ENCODE measurements at regions not wholly inside any gene's neighbourhood (a gene's known extent, or its start where the extent isn't known, plus 50 kb on each side); places are given as distances from the start of the nearest gene placed in this dataset.
"Not testable (repeated sequence)": the region's sequence is repeated elsewhere in the genome, so short reads cannot be mapped to it uniquely, and the experiment has no call there.

DNA sequence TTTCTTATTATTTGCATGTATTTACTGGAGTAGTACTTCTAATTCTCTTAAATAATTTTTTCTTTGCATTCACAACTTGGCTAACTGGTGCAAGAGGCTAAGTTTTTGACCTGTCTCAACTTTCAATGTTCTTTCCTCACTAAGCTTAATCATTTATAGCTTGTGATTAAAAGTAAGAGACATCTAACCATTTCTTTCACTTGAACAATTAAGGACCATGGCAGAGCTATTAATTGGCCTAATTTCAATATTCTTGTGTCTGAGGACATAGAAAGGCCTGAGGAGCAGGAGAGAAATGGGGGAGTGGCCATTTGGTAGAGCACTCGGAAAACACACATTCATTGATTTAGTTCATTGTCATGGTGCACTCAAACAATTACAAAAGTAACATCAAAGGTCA lies 141.4 kb upstream of the TMEM196 start:
- no peak for ATAC-seq
- Histone ChIP-seq H3K36me3 (no peaks in the 10 kb centered on the region), H3K4me3 (no peak overlapping the region), H3K9me3 (no peaks in the 10 kb centered on the region), H3K27me3 (no peaks in the 10 kb centered on the region), H3K27ac (no peak overlapping the region), H3K4me1 (peaks cover 0 to 10% (median 0%) of the 10 kb centered on the region in 3 donors)
- 75% methylated on average over 1 of the region's 1 CpG; no CpG with 5 or more reads in 1 of the 2 donors for WGBS, 2 donors (ENCODE audit: low coverage in 1 of 2)
- TF ChIP-seq EP300 (IDR thresholded peaks at IDR 0.05) (no peak), POLR2A (IDR thresholded peaks at IDR 0.05) (no peak), POLR2AphosphoS5 (IDR thresholded peaks at IDR 0.05) (no peak)
- TF ChIP-seq, protein P1, sequence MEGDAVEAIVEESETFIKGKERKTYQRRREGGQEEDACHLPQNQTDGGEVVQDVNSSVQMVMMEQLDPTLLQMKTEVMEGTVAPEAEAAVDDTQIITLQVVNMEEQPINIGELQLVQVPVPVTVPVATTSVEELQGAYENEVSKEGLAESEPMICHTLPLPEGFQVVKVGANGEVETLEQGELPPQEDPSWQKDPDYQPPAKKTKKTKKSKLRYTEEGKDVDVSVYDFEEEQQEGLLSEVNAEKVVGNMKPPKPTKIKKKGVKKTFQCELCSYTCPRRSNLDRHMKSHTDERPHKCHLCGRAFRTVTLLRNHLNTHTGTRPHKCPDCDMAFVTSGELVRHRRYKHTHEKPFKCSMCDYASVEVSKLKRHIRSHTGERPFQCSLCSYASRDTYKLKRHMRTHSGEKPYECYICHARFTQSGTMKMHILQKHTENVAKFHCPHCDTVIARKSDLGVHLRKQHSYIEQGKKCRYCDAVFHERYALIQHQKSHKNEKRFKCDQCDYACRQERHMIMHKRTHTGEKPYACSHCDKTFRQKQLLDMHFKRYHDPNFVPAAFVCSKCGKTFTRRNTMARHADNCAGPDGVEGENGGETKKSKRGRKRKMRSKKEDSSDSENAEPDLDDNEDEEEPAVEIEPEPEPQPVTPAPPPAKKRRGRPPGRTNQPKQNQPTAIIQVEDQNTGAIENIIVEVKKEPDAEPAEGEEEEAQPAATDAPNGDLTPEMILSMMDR (IDR thresholded peaks at IDR 0.05), result no peak

DNA sequence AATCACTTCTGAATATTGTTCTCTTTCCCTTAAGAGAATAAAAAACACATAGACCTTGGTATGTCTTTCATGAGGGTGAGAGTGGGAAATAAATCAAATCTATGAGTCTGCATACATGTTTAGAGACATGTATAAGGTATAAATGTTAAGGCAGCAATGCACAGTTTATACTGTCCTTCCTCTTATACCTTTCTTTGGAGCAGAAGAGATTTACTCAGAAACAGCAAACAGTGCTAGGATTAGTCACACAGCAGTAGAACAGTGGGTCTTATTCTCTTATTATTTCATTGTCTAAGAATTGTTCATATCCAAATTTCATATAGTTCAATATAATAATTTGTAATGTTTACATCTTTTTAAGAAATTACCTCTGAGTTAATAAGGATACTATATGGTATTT lies 126.7 kb upstream of the TMEM196 start:
- Histone ChIP-seq H3K4me3 (no peak overlapping the region), H3K9me3 (peaks cover 0 to 7% (median 0%) of the 10 kb centered on the region in 3 donors), H3K4me1 (no peaks in the 10 kb centered on the region), H3K27ac (no peak overlapping the region), H3K27me3 (no peaks in the 10 kb centered on the region), H3K36me3 (no peaks in the 10 kb centered on the region)
- ATAC-seq, result no peak
- TF ChIP-seq, protein P1 (IDR thresholded peaks at IDR 0.05), result no peak
- TF ChIP-seq EP300 (IDR thresholded peaks at IDR 0.05) (no peak), POLR2A (IDR thresholded peaks at IDR 0.05) (no peak), POLR2AphosphoS5 (IDR thresholded peaks at IDR 0.05) (no peak)

DNA sequence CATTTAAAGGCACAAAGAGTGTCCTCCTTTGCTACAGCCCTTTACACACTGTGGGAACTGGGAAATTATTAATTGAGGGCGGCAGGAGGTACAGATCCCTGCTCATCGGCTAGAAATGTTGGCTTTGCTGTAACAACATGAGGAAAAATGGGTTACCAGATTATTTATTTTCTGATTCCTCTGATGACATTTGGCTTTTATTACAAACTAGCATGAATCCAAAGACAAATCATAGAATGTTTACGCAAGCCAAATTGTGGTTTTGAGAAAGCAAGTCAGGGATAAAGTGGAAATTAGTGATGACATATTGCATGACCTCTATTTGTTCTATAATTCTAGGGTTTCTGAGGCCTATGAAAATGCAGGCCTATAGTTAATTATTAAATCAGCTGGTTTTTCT lies 126.1 kb upstream of the TMEM196 start:
- Histone ChIP-seq H3K36me3 (no peaks in the 10 kb centered on the region), H3K9me3 (peaks cover 0 to 7% (median 0%) of the 10 kb centered on the region in 3 donors), H3K27ac (no peak overlapping the region), H3K27me3 (no peaks in the 10 kb centered on the region), H3K4me1 (no peaks in the 10 kb centered on the region), H3K4me3 (no peak overlapping the region)
- WGBS, 2 donors (ENCODE audit: low coverage in 1 of 2), result 36 to 45% methylated on average over 2 to 3 of the region's 3 CpGs
- TF ChIP-seq EP300 (IDR thresholded peaks at IDR 0.05) (no peak), POLR2AphosphoS5 (IDR thresholded peaks at IDR 0.05) (no peak), POLR2A (IDR thresholded peaks at IDR 0.05) (no peak)
- TF ChIP-seq, protein P1 (IDR thresholded peaks at IDR 0.05), result no peak
- ATAC-seq, result no peak

DNA sequence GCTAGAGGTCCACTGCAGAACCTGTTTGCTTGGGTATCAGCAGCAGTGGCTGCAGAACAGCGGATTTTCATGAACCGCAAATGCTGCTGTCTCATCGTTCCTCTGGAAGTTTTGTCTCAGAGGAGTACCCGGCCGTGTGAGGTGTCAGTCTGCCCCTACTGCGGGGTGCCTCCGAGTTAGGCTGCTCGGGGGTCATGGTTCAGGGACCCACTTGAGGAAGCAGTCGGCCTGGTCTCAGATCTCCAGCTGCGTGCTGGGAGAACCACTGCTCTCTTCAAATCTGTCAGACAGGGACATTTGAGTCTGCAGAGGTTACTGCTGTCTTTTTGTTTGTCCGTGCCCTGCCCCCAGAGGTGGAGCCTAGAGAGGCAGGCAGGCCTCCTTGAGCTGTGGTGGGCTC lies 109.5 kb upstream of the TMEM196 start:
- peaks cover 0 to 28% (median 0%) of the 10 kb centered on the region in 3 donors for H3K9me3 ChIP-seq
- WGBS, 2 donors (ENCODE audit: low coverage in 1 of 2), result no CpG with 5 or more reads among the region's 11 CpGs
- ATAC-seq, result not testable (repeated sequence)

DNA sequence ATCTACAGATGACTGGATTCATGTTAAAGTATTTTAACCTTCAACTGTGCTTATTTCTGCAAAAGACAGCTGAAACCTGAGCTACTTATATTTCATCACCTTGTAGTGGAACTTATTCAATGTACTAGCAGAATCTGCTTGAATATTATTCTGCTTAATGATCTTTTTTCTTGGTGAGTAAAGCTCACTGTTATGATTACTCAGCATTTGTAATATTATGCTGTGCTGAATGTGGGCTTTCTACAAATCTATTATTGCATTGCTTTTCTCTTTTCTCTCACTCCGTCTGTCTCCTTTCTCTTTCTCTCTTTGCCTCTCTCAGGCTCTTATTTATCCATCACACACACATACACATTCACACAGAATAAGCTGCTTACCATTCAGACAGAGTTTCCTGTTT lies 98.7 kb upstream of the TMEM196 start:
- Histone ChIP-seq H3K27ac (no peak overlapping the region), H3K27me3 (no peaks in the 10 kb centered on the region), H3K36me3 (no peaks in the 10 kb centered on the region), H3K4me3 (no peak overlapping the region), H3K4me1 (no peaks in the 10 kb centered on the region), H3K9me3 (no peaks in the 10 kb centered on the region)
- 67 to 80% methylated on average over 1 of the region's 1 CpG for WGBS, 2 donors (ENCODE audit: low coverage in 1 of 2)
- no peak for ATAC-seq
- TF ChIP-seq POLR2A (IDR thresholded peaks at IDR 0.05) (no peak), EP300 (IDR thresholded peaks at IDR 0.05) (no peak), POLR2AphosphoS5 (IDR thresholded peaks at IDR 0.05) (no peak)
- TF ChIP-seq, protein P1 (IDR thresholded peaks at IDR 0.05), result no peak

More for the DNA sequence above, 109.5 kb upstream of the TMEM196 start:
- H3K36me3 ChIP-seq, H3K27ac ChIP-seq, H3K4me3 ChIP-seq, H3K4me1 ChIP-seq, H3K27me3 ChIP-seq: not testable (repeated sequence)

Data from gastroesophageal sphincter (tissue), 4 donors.